MCF 10A (cell line): ENCODE measurements at regions not wholly inside any gene's neighbourhood (a gene's known extent, or its start where the extent isn't known, plus 50 kb on each side); places are given as distances from the start of the nearest gene placed in this dataset.

Source experiments
- BruUV-seq: library from RNA; stranded (reverse); fragments of 400-500 nt; replicated peaks from 2 replicates; lab custom pipeline; 2021; lab: Mats Ljungman, UMichigan
- CTCF ChIA-PET: fragments of 300-600 bp; sonication (Branson Sonifier 250); formaldehyde crosslinking; extraction: SDS; loops from one replicate; lab custom pipeline; 2021; ENCODE audit warnings: antibody characterized with exemption, inconsistent platforms; lab: Yijun Ruan, JAX
- POLR2A ChIA-PET: fragments of 300-600, 350-650 bp; sonication (Branson Sonifier 250); formaldehyde crosslinking; extraction: SDS; loops from one replicate; lab custom pipeline; 2020; ENCODE audit warnings: antibody characterized with exemption, inconsistent platforms; lab: Yijun Ruan, JAX
- DNase-seq: peaks from one replicate; pipeline ENCODE4 v3.0.0-alpha.2; 2018; ENCODE audit not compliant: unreplicated experiment
- H3K27ac Mint-ChIP-seq: one replicate; pipeline ENCODE4 v1.8.0; 2022; ENCODE audit warnings: mild to moderate bottlenecking, low read depth, mixed read lengths; ENCODE audit not compliant: unreplicated experiment
- H3K27me3 Mint-ChIP-seq: one replicate; pipeline ENCODE4 v1.8.0; 2022; ENCODE audit warnings: mixed read lengths; ENCODE audit not compliant: insufficient read depth, unreplicated experiment
- H3K36me3 Mint-ChIP-seq: one replicate; pipeline ENCODE4 v1.8.0; 2022; ENCODE audit warnings: mild to moderate bottlenecking, moderate library complexity, mixed read lengths; ENCODE audit not compliant: insufficient read depth, unreplicated experiment
- H3K4me1 Mint-ChIP-seq: one replicate; pipeline ENCODE4 v1.8.0; 2022; ENCODE audit warnings: mixed read lengths; ENCODE audit not compliant: insufficient read depth, unreplicated experiment
- H3K4me3 Mint-ChIP-seq: one replicate; pipeline ENCODE4 v1.8.0; 2022; ENCODE audit warnings: mild to moderate bottlenecking, moderate library complexity, mixed read lengths; ENCODE audit not compliant: unreplicated experiment
- H3K9me3 Mint-ChIP-seq: one replicate; pipeline ENCODE4 v1.8.0; 2022; ENCODE audit warnings: mixed read lengths; ENCODE audit not compliant: unreplicated experiment
- intact Hi-C: fragments of 100-400 bp; cut with micrococcal nuclease; formaldehyde crosslinking; loops from 2 replicates; pipeline ENCODE4 v1.14.1; 2022
- TF ChIP-seq, protein P1 (sequence below): fragments of 200-600 bp; IDR thresholded peaks from one replicate; pipeline ENCODE4 v1.8.0; 2022; ENCODE audit warnings: antibody characterized with exemption, mild to moderate bottlenecking; ENCODE audit not compliant: unreplicated experiment

GRCh38 chr13:40379794-40380578, 286.5 kb downstream of the FOXO1 start:
- ChIA-PET CTCF (interaction anchor here (0.7 kb wide), 1 partner anchor 275 kb away, joined by 3 read pairs; no protein-coding TSS in a partner anchor), POLR2A (interaction anchor here (1.0 kb wide), 1 partner anchor 12 kb away, joined by 3 read pairs; no protein-coding TSS in a partner anchor)
- H3K4me3 Mint-ChIP-seq: no peak overlapping the region

GRCh38 chr13:40381935-40382764, 284.3 kb downstream of the FOXO1 start:
- intact Hi-C loops: no loop called here
- peaks cover 6% of the 10 kb centered on the region for H3K9me3 Mint-ChIP-seq

More at GRCh38 chr13:40379794-40380578, 286.5 kb downstream of the FOXO1 start:
- TF ChIP-seq, protein P1, sequence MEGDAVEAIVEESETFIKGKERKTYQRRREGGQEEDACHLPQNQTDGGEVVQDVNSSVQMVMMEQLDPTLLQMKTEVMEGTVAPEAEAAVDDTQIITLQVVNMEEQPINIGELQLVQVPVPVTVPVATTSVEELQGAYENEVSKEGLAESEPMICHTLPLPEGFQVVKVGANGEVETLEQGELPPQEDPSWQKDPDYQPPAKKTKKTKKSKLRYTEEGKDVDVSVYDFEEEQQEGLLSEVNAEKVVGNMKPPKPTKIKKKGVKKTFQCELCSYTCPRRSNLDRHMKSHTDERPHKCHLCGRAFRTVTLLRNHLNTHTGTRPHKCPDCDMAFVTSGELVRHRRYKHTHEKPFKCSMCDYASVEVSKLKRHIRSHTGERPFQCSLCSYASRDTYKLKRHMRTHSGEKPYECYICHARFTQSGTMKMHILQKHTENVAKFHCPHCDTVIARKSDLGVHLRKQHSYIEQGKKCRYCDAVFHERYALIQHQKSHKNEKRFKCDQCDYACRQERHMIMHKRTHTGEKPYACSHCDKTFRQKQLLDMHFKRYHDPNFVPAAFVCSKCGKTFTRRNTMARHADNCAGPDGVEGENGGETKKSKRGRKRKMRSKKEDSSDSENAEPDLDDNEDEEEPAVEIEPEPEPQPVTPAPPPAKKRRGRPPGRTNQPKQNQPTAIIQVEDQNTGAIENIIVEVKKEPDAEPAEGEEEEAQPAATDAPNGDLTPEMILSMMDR: no peak
- Mint-ChIP-seq H3K27me3 (no peaks in the 10 kb centered on the region), H3K27ac (no peak overlapping the region), H3K9me3 (peaks cover 6% of the 10 kb centered on the region), H3K36me3 (peaks cover 4% of the 10 kb centered on the region), H3K4me1 (peaks cover 8% of the 10 kb centered on the region)
- intact Hi-C loops: no loop called here
- BruUV-seq: no TSS peak
- no peak for DNase-seq

GRCh38 chr13:40383132-40383531, 283.3 kb downstream of the FOXO1 start:
- intact Hi-C loops: no loop called here
- Mint-ChIP-seq H3K27me3 (no peaks in the 10 kb centered on the region), H3K36me3 (peaks cover 4% of the 10 kb centered on the region), H3K4me3 (no peak overlapping the region), H3K4me1 (peaks cover 23% of the 10 kb centered on the region), H3K27ac (no peak overlapping the region), H3K9me3 (peaks cover 5% of the 10 kb centered on the region)
- ChIA-PET CTCF (no interaction called here), POLR2A (no interaction called here)
- no TSS peak for BruUV-seq
- no peak for DNase-seq
- TF ChIP-seq, protein P1: no peak

More at GRCh38 chr13:40381935-40382764, 284.3 kb downstream of the FOXO1 start:
- CTCF ChIA-PET: no interaction called here
- POLR2A ChIA-PET: interaction anchor here (0.6 kb wide), 1 partner anchor 200 kb away, joined by 3 read pairs; no protein-coding TSS in a partner anchor
- no peak overlapping the region for H3K27ac Mint-ChIP-seq
- DNase-seq: no peak
- peaks cover 4% of the 10 kb centered on the region for H3K36me3 Mint-ChIP-seq
- TF ChIP-seq, protein P1: no peak
- peaks cover 23% of the 10 kb centered on the region for H3K4me1 Mint-ChIP-seq
- BruUV-seq: no TSS peak
- H3K27me3 Mint-ChIP-seq: no peaks in the 10 kb centered on the region
- no peak overlapping the region for H3K4me3 Mint-ChIP-seq

DNA sequence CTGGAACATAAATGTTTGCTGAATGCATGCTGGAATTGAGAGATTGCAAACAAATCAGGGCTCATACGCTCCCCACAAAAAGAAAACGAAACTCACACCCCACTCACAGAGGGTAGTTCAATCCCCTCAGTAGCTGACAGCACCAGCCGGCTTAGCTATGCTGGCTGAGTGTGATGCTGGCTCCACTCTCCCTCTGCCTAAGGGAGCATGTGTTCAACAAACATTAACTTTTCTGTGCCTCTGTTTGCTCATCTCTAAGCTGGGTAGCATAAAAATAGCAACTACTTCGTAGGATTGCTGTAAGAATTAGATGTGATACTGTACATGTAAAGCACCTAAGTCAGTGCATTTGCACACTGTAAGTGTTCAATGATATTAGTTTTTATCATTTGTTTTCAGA, 282.6 kb downstream of the FOXO1 start:
- peaks cover 28% of the 10 kb centered on the region for H3K4me1 Mint-ChIP-seq
- CTCF ChIA-PET: interaction anchor here (0.8 kb wide), 1 partner anchor 9 kb away, joined by 4 read pairs; no protein-coding TSS in a partner anchor
- POLR2A ChIA-PET: no interaction called here
- H3K27me3 Mint-ChIP-seq: no peaks in the 10 kb centered on the region
- H3K4me3 Mint-ChIP-seq: no peak overlapping the region
- peaks cover 4% of the 10 kb centered on the region for H3K36me3 Mint-ChIP-seq
- peak overlapping the region; percentile 4 for H3K27ac Mint-ChIP-seq
- DNase-seq: no peak
- BruUV-seq: no TSS peak
- TF ChIP-seq, protein P1: no peak
- intact Hi-C loops: no loop called here
- H3K9me3 Mint-ChIP-seq: no peaks in the 10 kb centered on the region
